OCI-LY7 (cell line): ENCODE measurements at regions not wholly inside any gene's neighbourhood (a gene's known extent, or its start where the extent isn't known, plus 50 kb on each side); places are given as distances from the start of the nearest gene placed in this dataset.

ENCODE experiments used
- BruUV-seq: library from RNA; stranded (reverse); fragments of 400-500 nt; replicated peaks from 2 replicates; lab custom pipeline; 2021; lab: Mats Ljungman, UMichigan
- CTCF ChIA-PET: fragments of 300-600 bp; sonication (Branson Sonifier 250); formaldehyde crosslinking; loops from one replicate; lab custom pipeline; 2022; ENCODE audit warnings: antibody characterized with exemption; ENCODE audit not compliant: unreplicated experiment; lab: Charles Lee
- POLR2A ChIA-PET: fragments of 300-600 bp; sonication (Branson Sonifier 250); formaldehyde crosslinking; loops from one replicate; lab custom pipeline; 2022; ENCODE audit warnings: antibody characterized with exemption; lab: Charles Lee
- DNase-seq: peaks from one replicate; pipeline ENCODE4 v3.0.0-alpha.2; 2015; ENCODE audit warnings: low spot score
- H2AFZ ChIP-seq: fragments of 200-600 bp; sonication (generic), shearing (Covaris generic); 2 replicates; pipeline ENCODE4 v1.6.1; 2014; ENCODE audit warnings: mild to moderate bottlenecking, antibody characterized with exemption, low read length, moderate library complexity
- H3K27ac ChIP-seq: fragments of 200-600 bp; sonication (generic); 2 replicates; pipeline ENCODE4 v1.5.1; 2014; ENCODE audit warnings: mixed run types, low read depth, mild to moderate bottlenecking, moderate library complexity, low read length, inconsistent platforms; ENCODE audit not compliant: poor library complexity, severe bottlenecking
- H3K36me3 ChIP-seq: fragments of 200-600 bp; sonication (generic); 2 replicates; pipeline ENCODE4 v1.6.1; 2014; ENCODE audit warnings: mild to moderate bottlenecking, antibody characterized with exemption, low read length, moderate library complexity, mixed read lengths; ENCODE audit not compliant: insufficient read depth
- H3K4me1 ChIP-seq: fragments of 200-600 bp; sonication (generic); 2 replicates; pipeline ENCODE4 v1.5.1; 2014; ENCODE audit warnings: mild to moderate bottlenecking, low read length; ENCODE audit not compliant: insufficient read depth, poor library complexity, severe bottlenecking
- H3K4me2 ChIP-seq: fragments of 200-600 bp; sonication (generic); 2 replicates; pipeline ENCODE4 v1.6.1; 2014; ENCODE audit warnings: mild to moderate bottlenecking, low read length
- H3K4me3 ChIP-seq: fragments of 200-600 bp; sonication (generic); 2 replicates; pipeline ENCODE4 v1.5.1; 2014; ENCODE audit warnings: mild to moderate bottlenecking, low read depth, low read length; ENCODE audit not compliant: poor library complexity, severe bottlenecking
- H3K79me2 ChIP-seq: fragments of 200-600 bp; sonication (generic); 2 replicates; pipeline ENCODE4 v1.6.1; 2016; ENCODE audit warnings: low read depth, mild to moderate bottlenecking, low read length, moderate library complexity, mixed read lengths; ENCODE audit not compliant: insufficient read depth
- H3K9me2 ChIP-seq: fragments of 200-600 bp; sonication (generic); 2 replicates; pipeline ENCODE4 v1.6.1; 2016; ENCODE audit warnings: mild to moderate bottlenecking, low read length, mixed read lengths; ENCODE audit not compliant: insufficient read depth
- H3K9me3 ChIP-seq: fragments of 200-600 bp; sonication (generic); 2 replicates; pipeline ENCODE4 v1.6.1; 2014; ENCODE audit warnings: mild to moderate bottlenecking, mixed run types, low read length, mixed read lengths
- H4K20me1 ChIP-seq: fragments of 200-600 bp; sonication (generic); 2 replicates; pipeline ENCODE4 v1.6.1; 2014; ENCODE audit warnings: mild to moderate bottlenecking, antibody characterized with exemption, low read length, moderate library complexity, mixed read lengths; ENCODE audit not compliant: insufficient read depth
- CTCF ChIP-seq: fragments of 200-600 bp; sonication (generic); conservative IDR thresholded peaks from 2 replicates; pipeline ENCODE4 v1.5.1; 2014; ENCODE audit warnings: mild to moderate bottlenecking, antibody characterized with exemption, low read length, moderate library complexity, mixed read lengths
- EZH2phosphoT487 ChIP-seq: fragments of 200-600 bp; sonication (generic); IDR thresholded peaks from 2 replicates; pipeline ENCODE4 v1.6.1; 2018; ENCODE audit warnings: low read depth, borderline replicate concordance, mild to moderate bottlenecking, mixed run types, antibody characterized with exemption, low read length, moderate library complexity, mixed read lengths
- intact Hi-C: fragments of 100-400 bp; cut with micrococcal nuclease; formaldehyde crosslinking; loops from one replicate; pipeline ENCODE4 v1.10.0; 2022; ENCODE audit not compliant: unreplicated experiment

GRCh38 chr21:38995071-38995669 lies 188.1 kb downstream of the PSMG1 start:
- no peak overlapping the region for H3K4me3 ChIP-seq
- H3K9me2 ChIP-seq, result no peaks in the 10 kb centered on the region
- H3K36me3 ChIP-seq, result no peaks in the 10 kb centered on the region
- POLR2A ChIA-PET, result no interaction called here
- TF ChIP-seq CTCF (no peak), EZH2phosphoT487 (no peak)
- H3K9me3 ChIP-seq, result no peaks in the 10 kb centered on the region
- H3K4me1 ChIP-seq, result no peaks in the 10 kb centered on the region
- no TSS peak for BruUV-seq
- CTCF ChIA-PET, result no interaction called here
- no peak overlapping the region for H2AFZ ChIP-seq
- no peaks in the 10 kb centered on the region for H3K79me2 ChIP-seq
- no peak for DNase-seq
- intact Hi-C loops, result no loop called here
- H3K4me2 ChIP-seq, result no peak overlapping the region
- no peaks in the 10 kb centered on the region for H4K20me1 ChIP-seq
- no peak overlapping the region for H3K27ac ChIP-seq

GRCh38 chr21:38994042-38994441 lies 188.3 kb downstream of the ETS2 start:
- CTCF ChIA-PET, result no interaction called here
- no peak for TF ChIP-seq CTCF
- TF ChIP-seq EZH2phosphoT487, result no peak
- POLR2A ChIA-PET, result no interaction called here
- no TSS peak for BruUV-seq
- DNase-seq, result no peak
- Histone ChIP-seq H3K27ac (no peak overlapping the region), H3K36me3 (no peaks in the 10 kb centered on the region), H3K9me2 (no peaks in the 10 kb centered on the region), H3K4me1 (no peaks in the 10 kb centered on the region), H2AFZ (no peak overlapping the region), H3K4me3 (no peak overlapping the region), H3K9me3 (no peaks in the 10 kb centered on the region), H4K20me1 (no peaks in the 10 kb centered on the region), H3K79me2 (no peaks in the 10 kb centered on the region), H3K4me2 (no peak overlapping the region)
- intact Hi-C loops, result no loop called here

- H3K36me3 ChIP-seq, result no peaks in the 10 kb centered on the region
- ChIA-PET CTCF (no interaction called here), POLR2A (no interaction called here)
- no peaks in the 10 kb centered on the region for H3K4me1 ChIP-seq
- H2AFZ ChIP-seq, result no peak overlapping the region
- DNase-seq, result no peak
- intact Hi-C loops, result no loop called here
- H3K9me2 ChIP-seq, result no peaks in the 10 kb centered on the region
- H4K20me1 ChIP-seq, result no peaks in the 10 kb centered on the region
- no peaks in the 10 kb centered on the region for H3K9me3 ChIP-seq
- TF ChIP-seq EZH2phosphoT487 (no peak), CTCF (no peak)
- no peak overlapping the region for H3K4me3 ChIP-seq
- H3K79me2 ChIP-seq, result no peaks in the 10 kb centered on the region
- no peak overlapping the region for H3K4me2 ChIP-seq
- BruUV-seq, result no TSS peak
- no peak overlapping the region for H3K27ac ChIP-seq
These were observed 187.8 kb downstream of the ETS2 start for GRCh38 chr21:38993561-38993960.
